Loucy (cell line): ENCODE measurements at regions not wholly inside any gene's neighbourhood (a gene's known extent, or its start where the extent isn't known, plus 50 kb on each side); places are given as distances from the start of the nearest gene placed in this dataset.

Experiments used
- H2AFZ ChIP-seq: fragments of 200-600 bp; sonication (generic); 2 replicates; pipeline ENCODE4 v1.6.0; 2016; ENCODE audit warnings: antibody characterized with exemption, mild to moderate bottlenecking, low read length, moderate library complexity
- H3F3A ChIP-seq: fragments of 200-600 bp; 2 replicates; pipeline ENCODE4 v1.6.0; 2016; ENCODE audit warnings: antibody characterized with exemption, low read depth, mild to moderate bottlenecking
- H3K27me3 ChIP-seq: fragments of 200-600 bp; sonication (generic); 2 replicates; pipeline ENCODE4 v1.6.1; 2014; ENCODE audit warnings: low read length, mild to moderate bottlenecking; ENCODE audit not compliant: insufficient read depth, poor library complexity, severe bottlenecking
- H3K36me3 ChIP-seq: fragments of 200-600 bp; sonication (generic); 2 replicates; pipeline ENCODE4 v1.6.1; 2016; ENCODE audit warnings: low read length; ENCODE audit not compliant: insufficient read depth
- H3K4me1 ChIP-seq: fragments of 200-600 bp; sonication (generic); 2 replicates; pipeline ENCODE4 v1.5.1; 2014; ENCODE audit warnings: low read length, mild to moderate bottlenecking; ENCODE audit not compliant: insufficient read depth, poor library complexity, severe bottlenecking
- H3K4me2 ChIP-seq: fragments of 200-600 bp; sonication (generic); 2 replicates; pipeline ENCODE4 v1.6.0; 2014; ENCODE audit warnings: antibody characterized with exemption, low read length, low read depth, mild to moderate bottlenecking; ENCODE audit not compliant: poor library complexity, severe bottlenecking
- H3K4me3 ChIP-seq: fragments of 200-600 bp; sonication (generic); 2 replicates; pipeline ENCODE4 v1.5.1; 2014; ENCODE audit warnings: low read length, mild to moderate bottlenecking, mixed read lengths; ENCODE audit not compliant: poor library complexity, severe bottlenecking
- H3K79me2 ChIP-seq: fragments of 200-600 bp; sonication (generic); 2 replicates; pipeline ENCODE4 v1.6.1; 2014; ENCODE audit warnings: low read length; ENCODE audit not compliant: insufficient read depth
- H3K9ac ChIP-seq: fragments of 200-600 bp; sonication (generic); 2 replicates; pipeline ENCODE4 v1.6.0; 2014; ENCODE audit warnings: mild to moderate bottlenecking, low read depth, low read length, moderate library complexity; ENCODE audit not compliant: poor library complexity, severe bottlenecking
- H3K9me2 ChIP-seq: fragments of 200-600 bp; sonication (generic); replicated peaks from 2 replicates; pipeline ENCODE4 v1.6.1; 2016; ENCODE audit warnings: low read depth, low read length, mixed read lengths
- H3K9me3 ChIP-seq: fragments of 200-600 bp; sonication (generic); 2 replicates; pipeline ENCODE4 v1.6.1; 2014; ENCODE audit warnings: mild to moderate bottlenecking, antibody characterized with exemption, low read length, low read depth; ENCODE audit not compliant: insufficient read depth
- H4K20me1 ChIP-seq: fragments of 200-600 bp; sonication (generic); 2 replicates; pipeline ENCODE4 v1.6.0; 2014; ENCODE audit warnings: antibody characterized with exemption, low read length, mild to moderate bottlenecking; ENCODE audit not compliant: insufficient read depth, poor library complexity, severe bottlenecking
- EZH2phosphoT487 ChIP-seq: fragments of 200-600 bp; IDR thresholded peaks from 2 replicates; pipeline ENCODE4 v1.6.1; 2018; ENCODE audit warnings: antibody characterized with exemption, mild to moderate bottlenecking, moderate library complexity, borderline replicate concordance
- TF ChIP-seq, protein P1 (sequence below): fragments of 200-600 bp; sonication (generic); conservative IDR thresholded peaks from 2 replicates; pipeline ENCODE4 v1.5.1; 2014; ENCODE audit warnings: mild to moderate bottlenecking, antibody characterized with exemption, low read length

DNA sequence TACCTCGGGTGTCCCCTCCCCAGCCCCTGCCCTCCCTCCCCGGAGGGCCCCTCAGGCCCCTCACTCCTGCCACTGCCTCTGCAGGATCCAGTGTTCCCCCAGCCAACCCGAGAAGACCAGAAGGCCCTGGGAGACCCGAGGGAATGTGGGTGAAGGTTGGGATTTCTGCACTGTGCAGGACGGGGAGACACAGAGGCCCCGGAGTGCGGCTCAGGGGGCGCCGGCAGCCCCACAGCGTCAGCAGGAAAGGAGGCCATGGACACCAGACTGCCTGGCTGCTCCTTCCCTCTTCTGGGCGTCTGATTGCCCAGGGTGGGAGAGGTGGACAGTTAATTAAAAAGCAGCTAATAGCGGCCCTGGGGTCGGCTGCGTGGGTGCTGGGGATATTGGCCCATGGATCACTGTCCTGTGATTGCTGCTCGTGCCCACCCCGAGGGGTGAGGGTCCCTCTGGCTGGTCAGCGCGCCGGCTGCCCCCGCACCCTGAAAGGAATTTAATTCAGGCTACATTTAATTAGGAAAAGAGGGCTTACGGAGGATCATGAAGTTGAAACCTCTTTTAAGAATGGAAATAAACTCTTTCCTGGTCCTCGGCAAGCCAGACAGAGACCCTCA is 57.8 kb upstream of the NKX1-1 start:
- H3K4me1 ChIP-seq = no peaks in the 10 kb centered on the region
- H3K4me3 ChIP-seq = no peak overlapping the region
- no peak overlapping the region for H2AFZ ChIP-seq
- H4K20me1 ChIP-seq = no peaks in the 10 kb centered on the region
- H3K79me2 ChIP-seq = no peaks in the 10 kb centered on the region
- TF ChIP-seq, protein P1, sequence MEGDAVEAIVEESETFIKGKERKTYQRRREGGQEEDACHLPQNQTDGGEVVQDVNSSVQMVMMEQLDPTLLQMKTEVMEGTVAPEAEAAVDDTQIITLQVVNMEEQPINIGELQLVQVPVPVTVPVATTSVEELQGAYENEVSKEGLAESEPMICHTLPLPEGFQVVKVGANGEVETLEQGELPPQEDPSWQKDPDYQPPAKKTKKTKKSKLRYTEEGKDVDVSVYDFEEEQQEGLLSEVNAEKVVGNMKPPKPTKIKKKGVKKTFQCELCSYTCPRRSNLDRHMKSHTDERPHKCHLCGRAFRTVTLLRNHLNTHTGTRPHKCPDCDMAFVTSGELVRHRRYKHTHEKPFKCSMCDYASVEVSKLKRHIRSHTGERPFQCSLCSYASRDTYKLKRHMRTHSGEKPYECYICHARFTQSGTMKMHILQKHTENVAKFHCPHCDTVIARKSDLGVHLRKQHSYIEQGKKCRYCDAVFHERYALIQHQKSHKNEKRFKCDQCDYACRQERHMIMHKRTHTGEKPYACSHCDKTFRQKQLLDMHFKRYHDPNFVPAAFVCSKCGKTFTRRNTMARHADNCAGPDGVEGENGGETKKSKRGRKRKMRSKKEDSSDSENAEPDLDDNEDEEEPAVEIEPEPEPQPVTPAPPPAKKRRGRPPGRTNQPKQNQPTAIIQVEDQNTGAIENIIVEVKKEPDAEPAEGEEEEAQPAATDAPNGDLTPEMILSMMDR = no peak
- TF ChIP-seq EZH2phosphoT487 = no peak
- no peak overlapping the region for H3K4me2 ChIP-seq
- H3K9me3 ChIP-seq = peaks cover 27% of the 10 kb centered on the region; the same call in 1 of the 2 replicates
- H3K9me2 ChIP-seq = no peaks in the 10 kb centered on the region
- H3K36me3 ChIP-seq = no peaks in the 10 kb centered on the region
- H3K9ac ChIP-seq = no peak overlapping the region
- no peaks in the 10 kb centered on the region for H3F3A ChIP-seq
- no peaks in the 10 kb centered on the region for H3K27me3 ChIP-seq

DNA sequence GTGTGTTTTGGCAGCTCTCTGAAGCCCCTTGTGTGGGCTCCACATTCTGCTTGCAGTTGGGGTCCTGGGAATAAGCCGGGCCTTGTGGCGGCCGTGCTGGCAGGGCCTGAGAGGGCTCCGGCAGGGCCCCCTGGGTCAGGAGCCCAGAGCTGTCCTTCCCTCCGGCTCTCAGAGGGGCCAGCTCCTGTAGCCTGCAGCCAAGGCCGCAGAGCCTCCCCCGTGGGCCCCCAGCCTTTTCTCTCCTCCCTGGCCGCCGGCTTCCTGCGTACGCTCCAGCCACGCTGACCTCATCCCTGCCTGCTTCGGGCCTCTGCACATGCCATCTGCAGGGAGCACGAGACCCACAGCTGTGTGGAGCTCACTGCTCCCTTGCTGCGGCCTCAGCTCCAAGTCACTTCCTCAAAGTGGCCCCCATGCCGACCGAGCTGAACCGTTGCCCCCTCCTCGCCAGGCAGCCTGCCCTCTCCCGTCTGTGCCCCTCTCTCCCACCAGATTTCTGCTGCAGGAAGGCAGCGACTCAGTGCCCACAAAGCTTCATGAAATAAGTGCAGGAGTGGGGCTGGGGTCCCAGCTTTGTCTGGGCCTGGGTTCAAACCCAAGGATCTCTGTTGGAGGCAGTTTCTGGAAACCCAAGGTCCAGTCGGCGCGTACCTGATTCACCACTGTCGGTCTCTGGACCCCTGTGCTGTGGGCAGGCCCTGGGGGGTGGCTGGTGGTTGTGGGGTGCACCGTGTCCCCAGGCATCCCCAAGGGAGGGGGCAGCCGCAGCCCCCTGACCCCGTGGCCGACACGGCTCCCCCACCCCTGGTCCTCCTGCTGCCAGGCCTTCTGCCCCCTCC is 57.1 kb upstream of the NKX1-1 start:
- H3K4me2 ChIP-seq = no peak overlapping the region
- H3K36me3 ChIP-seq = no peaks in the 10 kb centered on the region
- TF ChIP-seq, protein P1 = no peak
- no peak for TF ChIP-seq EZH2phosphoT487
- H3K79me2 ChIP-seq = no peaks in the 10 kb centered on the region
- peaks cover 26% of the 10 kb centered on the region; the same call in 1 of the 2 replicates for H3K9me3 ChIP-seq
- H3K27me3 ChIP-seq = no peaks in the 10 kb centered on the region
- no peaks in the 10 kb centered on the region for H4K20me1 ChIP-seq
- H3K9ac ChIP-seq = no peak overlapping the region
- no peaks in the 10 kb centered on the region for H3F3A ChIP-seq
- H3K4me3 ChIP-seq = no peak overlapping the region
- no peaks in the 10 kb centered on the region for H3K9me2 ChIP-seq
- H3K4me1 ChIP-seq = no peaks in the 10 kb centered on the region
- H2AFZ ChIP-seq = no peak overlapping the region

DNA sequence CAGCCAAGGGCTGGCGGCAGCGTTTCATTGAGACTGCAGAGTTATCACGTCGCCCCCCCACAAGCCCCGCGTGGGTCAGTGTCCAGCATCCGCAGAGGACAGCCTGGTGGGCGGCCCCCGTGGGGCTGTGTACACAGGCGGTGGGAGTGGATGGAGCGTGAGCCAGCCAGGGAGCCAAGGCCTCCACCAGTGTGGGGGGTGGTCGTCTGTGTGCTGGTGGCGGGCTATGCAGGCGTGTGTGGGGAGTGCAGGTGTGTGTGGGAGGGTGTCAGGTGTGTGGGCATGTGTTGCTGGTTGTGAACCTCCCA is 56.5 kb upstream of the NKX1-1 start:
- no peak overlapping the region for H3K4me3 ChIP-seq
- H3K9me3 ChIP-seq = peaks cover 21% of the 10 kb centered on the region; the same call in 1 of the 2 replicates
- no peak overlapping the region for H2AFZ ChIP-seq
- H4K20me1 ChIP-seq = no peaks in the 10 kb centered on the region
- no peaks in the 10 kb centered on the region for H3K9me2 ChIP-seq
- H3K4me2 ChIP-seq = no peak overlapping the region
- no peaks in the 10 kb centered on the region for H3F3A ChIP-seq
- H3K79me2 ChIP-seq = no peaks in the 10 kb centered on the region
- no peaks in the 10 kb centered on the region for H3K27me3 ChIP-seq
- H3K4me1 ChIP-seq = no peaks in the 10 kb centered on the region
- H3K9ac ChIP-seq = no peak overlapping the region
- TF ChIP-seq, protein P1 = no peak
- TF ChIP-seq EZH2phosphoT487 = no peak
- H3K36me3 ChIP-seq = no peaks in the 10 kb centered on the region
